SU-DHL-6 (cell line): ENCODE measurements at regions not wholly inside any gene's neighbourhood (a gene's known extent, or its start where the extent isn't known, plus 50 kb on each side); places are given as distances from the start of the nearest gene placed in this dataset.

Source experiments
- H2AFZ ChIP-seq: fragments of 200-600 bp; sonication (generic); 2 replicates; pipeline ENCODE4 v1.6.1; 2014; ENCODE audit warnings: low read depth, mild to moderate bottlenecking, moderate library complexity, mixed read lengths, antibody characterized with exemption, low read length; ENCODE audit not compliant: severe bottlenecking
- H3F3A ChIP-seq: fragments of 200-600 bp; shearing (Covaris generic); 2 replicates; pipeline ENCODE4 v1.6.0; 2016; ENCODE audit warnings: antibody characterized with exemption, mild to moderate bottlenecking; ENCODE audit not compliant: insufficient read depth
- H3K27ac ChIP-seq: fragments of 200-600 bp; sonication (generic); 2 replicates; pipeline ENCODE4 v1.5.1; 2016; ENCODE audit warnings: low read depth, mild to moderate bottlenecking, low read length, moderate library complexity, mixed read lengths
- H3K27me3 ChIP-seq: fragments of 200-600 bp; sonication (generic), shearing (Covaris generic); 2 replicates; pipeline ENCODE4 v1.6.0; 2014; ENCODE audit warnings: mild to moderate bottlenecking, low read length
- H3K36me3 ChIP-seq: fragments of 200-600 bp; sonication (generic); 2 replicates; pipeline ENCODE4 v1.6.1; 2014; ENCODE audit warnings: mild to moderate bottlenecking, low read length, mixed read lengths
- H3K4me2 ChIP-seq: fragments of 300-600, 200-600 bp; shearing (Covaris generic), sonication (generic); 2 replicates; pipeline ENCODE4 v1.6.0; 2014; ENCODE audit warnings: low read length, low read depth, mild to moderate bottlenecking; ENCODE audit not compliant: poor library complexity, severe bottlenecking
- H3K4me3 ChIP-seq: fragments of 200-600 bp; sonication (generic); 2 replicates; pipeline ENCODE4 v1.5.1; 2014; ENCODE audit warnings: antibody characterized with exemption, low read length, mild to moderate bottlenecking, mixed read lengths; ENCODE audit not compliant: insufficient read depth, poor library complexity, severe bottlenecking
- H3K79me2 ChIP-seq: fragments of 200-600 bp; sonication (generic); 2 replicates; pipeline ENCODE4 v1.6.1; 2014; ENCODE audit warnings: mild to moderate bottlenecking, low read length, moderate library complexity; ENCODE audit not compliant: insufficient read depth
- H3K9ac ChIP-seq: fragments of 200-600 bp; sonication (generic); 2 replicates; pipeline ENCODE4 v1.7.0; 2014; ENCODE audit warnings: mild to moderate bottlenecking, low read length
- H3K9me2 ChIP-seq: fragments of 200-600 bp; sonication (generic); replicated peaks from 2 replicates; pipeline ENCODE4 v1.6.1; 2014; ENCODE audit warnings: low read length; ENCODE audit not compliant: insufficient read depth
- H3K9me3 ChIP-seq: fragments of 200-600 bp; sonication (generic); 2 replicates; pipeline ENCODE4 v1.6.1; 2014; ENCODE audit warnings: low read length, mixed read lengths; ENCODE audit not compliant: insufficient read depth
- H4K20me1 ChIP-seq: fragments of 200-600 bp; sonication (generic); 2 replicates; pipeline ENCODE4 v1.6.1; 2014; ENCODE audit warnings: low read depth, mild to moderate bottlenecking, antibody characterized with exemption, low read length, moderate library complexity, mixed read lengths
- CTCF ChIP-seq: fragments of 200-600 bp; sonication (generic); IDR thresholded peaks from one replicate; pipeline ENCODE4 v1.5.1; 2017; ENCODE audit warnings: antibody characterized with exemption, mild to moderate bottlenecking, low read length, moderate library complexity; ENCODE audit not compliant: insufficient read depth, poor library complexity, severe bottlenecking
- EZH2phosphoT487 ChIP-seq: fragments of 200-600 bp; sonication (generic), shearing (Covaris generic); conservative IDR thresholded peaks from 2 replicates; pipeline ENCODE4 v1.6.1; 2018; ENCODE audit warnings: mild to moderate bottlenecking, antibody characterized with exemption, low read length, moderate library complexity, mixed read lengths

- no peaks in the 10 kb centered on the region for H3F3A ChIP-seq
- no peaks in the 10 kb centered on the region for H3K79me2 ChIP-seq
- no peaks in the 10 kb centered on the region for H3K27me3 ChIP-seq
- TF ChIP-seq CTCF = no peak
- TF ChIP-seq EZH2phosphoT487 = no peak
- H2AFZ ChIP-seq = no peak overlapping the region
- no peaks in the 10 kb centered on the region for H4K20me1 ChIP-seq
- H3K9me2 ChIP-seq = no peaks in the 10 kb centered on the region
- H3K36me3 ChIP-seq = no peaks in the 10 kb centered on the region
- no peak overlapping the region for H3K9ac ChIP-seq
- no peaks in the 10 kb centered on the region for H3K9me3 ChIP-seq
- no peak overlapping the region for H3K4me3 ChIP-seq
- no peak overlapping the region for H3K4me2 ChIP-seq
- no peak overlapping the region for H3K27ac ChIP-seq
Measured at GRCh38 chr12:115760231-115760630, 517.3 kb downstream of the MED13L start.

GRCh38 chr12:115758877-115759620, 518.4 kb downstream of the MED13L start:
- no peak overlapping the region for H3K4me2 ChIP-seq
- H2AFZ ChIP-seq = no peak overlapping the region
- H3K9me3 ChIP-seq = no peaks in the 10 kb centered on the region
- no peaks in the 10 kb centered on the region for H4K20me1 ChIP-seq
- no peaks in the 10 kb centered on the region for H3K79me2 ChIP-seq
- H3K27me3 ChIP-seq = no peaks in the 10 kb centered on the region
- H3K9ac ChIP-seq = no peak overlapping the region
- no peaks in the 10 kb centered on the region for H3K9me2 ChIP-seq
- no peak for TF ChIP-seq CTCF
- TF ChIP-seq EZH2phosphoT487 = no peak
- H3K4me3 ChIP-seq = no peak overlapping the region
- H3K36me3 ChIP-seq = no peaks in the 10 kb centered on the region
- no peak overlapping the region for H3K27ac ChIP-seq
- H3F3A ChIP-seq = no peaks in the 10 kb centered on the region

- H3K9me3 ChIP-seq = no peaks in the 10 kb centered on the region
- H3K27me3 ChIP-seq = no peaks in the 10 kb centered on the region
- H2AFZ ChIP-seq = no peak overlapping the region
- no peak overlapping the region for H3K9ac ChIP-seq
- H3F3A ChIP-seq = no peaks in the 10 kb centered on the region
- no peaks in the 10 kb centered on the region for H3K9me2 ChIP-seq
- no peaks in the 10 kb centered on the region for H3K79me2 ChIP-seq
- no peaks in the 10 kb centered on the region for H4K20me1 ChIP-seq
- TF ChIP-seq EZH2phosphoT487 = no peak
- no peak for TF ChIP-seq CTCF
- no peaks in the 10 kb centered on the region for H3K36me3 ChIP-seq
- no peak overlapping the region for H3K27ac ChIP-seq
- no peak overlapping the region for H3K4me2 ChIP-seq
- no peak overlapping the region for H3K4me3 ChIP-seq
Measured at GRCh38 chr12:115758183-115758582, 519.3 kb downstream of the MED13L start.
